C4-2B (cell line): ENCODE measurements at regions not wholly inside any gene's neighbourhood (a gene's known extent, or its start where the extent isn't known, plus 50 kb on each side); places are given as distances from the start of the nearest gene placed in this dataset.

ENCODE experiments used
- ZFX ChIP-seq: fragments of 450-650 bp; IDR thresholded peaks from 2 replicates; pipeline ENCODE4 v1.6.1; 2017
- TF ChIP-seq, protein P1 (sequence below): fragments of 450-650 bp; conservative IDR thresholded peaks from 2 replicates; pipeline ENCODE4 v1.5.1; 2017; ENCODE audit warnings: mild to moderate bottlenecking

DNA sequence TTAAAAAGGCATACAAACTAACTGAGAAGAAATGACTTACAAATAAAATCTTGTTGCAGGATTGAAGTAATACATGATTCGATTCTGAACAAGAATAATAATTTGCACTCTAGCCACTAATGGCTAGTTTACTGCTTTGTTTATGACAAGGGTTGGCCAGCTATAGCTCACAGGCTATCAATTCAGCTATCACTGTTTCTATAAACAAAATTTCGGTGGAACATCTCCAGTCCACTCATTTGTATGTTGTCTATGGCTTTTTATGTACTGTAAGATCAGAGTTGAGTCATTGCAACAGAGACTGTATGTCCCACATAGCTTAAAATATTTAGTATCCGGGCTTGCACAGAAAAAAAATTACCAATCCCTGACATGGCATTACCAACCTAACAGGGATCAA, 543.7 kb upstream of the CNTNAP5 start:
- TF ChIP-seq, protein P1, sequence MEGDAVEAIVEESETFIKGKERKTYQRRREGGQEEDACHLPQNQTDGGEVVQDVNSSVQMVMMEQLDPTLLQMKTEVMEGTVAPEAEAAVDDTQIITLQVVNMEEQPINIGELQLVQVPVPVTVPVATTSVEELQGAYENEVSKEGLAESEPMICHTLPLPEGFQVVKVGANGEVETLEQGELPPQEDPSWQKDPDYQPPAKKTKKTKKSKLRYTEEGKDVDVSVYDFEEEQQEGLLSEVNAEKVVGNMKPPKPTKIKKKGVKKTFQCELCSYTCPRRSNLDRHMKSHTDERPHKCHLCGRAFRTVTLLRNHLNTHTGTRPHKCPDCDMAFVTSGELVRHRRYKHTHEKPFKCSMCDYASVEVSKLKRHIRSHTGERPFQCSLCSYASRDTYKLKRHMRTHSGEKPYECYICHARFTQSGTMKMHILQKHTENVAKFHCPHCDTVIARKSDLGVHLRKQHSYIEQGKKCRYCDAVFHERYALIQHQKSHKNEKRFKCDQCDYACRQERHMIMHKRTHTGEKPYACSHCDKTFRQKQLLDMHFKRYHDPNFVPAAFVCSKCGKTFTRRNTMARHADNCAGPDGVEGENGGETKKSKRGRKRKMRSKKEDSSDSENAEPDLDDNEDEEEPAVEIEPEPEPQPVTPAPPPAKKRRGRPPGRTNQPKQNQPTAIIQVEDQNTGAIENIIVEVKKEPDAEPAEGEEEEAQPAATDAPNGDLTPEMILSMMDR, result no peak
- TF ChIP-seq ZFX, result no peak
